Natural killer cell (primary cell): ENCODE measurements at regions not wholly inside any gene's neighbourhood (a gene's known extent, or its start where the extent isn't known, plus 50 kb on each side); places are given as distances from the start of the nearest gene placed in this dataset.

Source experiments
- ATAC-seq, 3 donors: fragments of 150-1000 bp in 2 of 3; fragments of 200-7000 bp in 1 of 3; cut with Tn5 transposase; 1 replicate in 1 of 3; 2 replicates in 2 of 3; pipeline ENCODE4 v1.10.0; 2021; ENCODE audit warnings: mild to moderate bottlenecking in 2 of 3, moderate library complexity in 2 of 3
- DNase-seq, 2 donors: peaks; one replicate each; pipeline versions ENCODE4 v3.0.0 to v3.0.0-alpha.2; 2013 to 2021; ENCODE audit warnings: mixed read lengths in 1 of 2
- H3K27ac ChIP-seq: one replicate; pipeline ENCODE4 v1.5.1; 2013; ENCODE audit warnings: mild to moderate bottlenecking, low read length
- H3K27me3 ChIP-seq: one replicate; pipeline ENCODE4 v1.6.1; 2013; ENCODE audit warnings: low read length; ENCODE audit not compliant: control insufficient read depth, insufficient read depth
- H3K36me3 ChIP-seq: one replicate; pipeline ENCODE4 v1.6.1; 2013; ENCODE audit warnings: low read length; ENCODE audit not compliant: control insufficient read depth, insufficient read depth
- H3K4me1 ChIP-seq: one replicate; pipeline ENCODE4 v1.6.1; 2013; ENCODE audit warnings: low read length; ENCODE audit not compliant: control insufficient read depth, insufficient read depth
- H3K4me3 ChIP-seq: one replicate; pipeline ENCODE4 v1.5.1; 2013; ENCODE audit warnings: low read length
- H3K9me3 ChIP-seq: one replicate; pipeline ENCODE4 v1.6.1; 2013; ENCODE audit warnings: low read length; ENCODE audit not compliant: control insufficient read depth, insufficient read depth
- H3K27ac Mint-ChIP-seq, 2 donors: one replicate each; pipeline ENCODE4 v1.8.0; 2022; ENCODE audit warnings: mild to moderate bottlenecking in 2 of 2, mixed read lengths in 2 of 2, moderate library complexity in 1 of 2
- H3K27me3 Mint-ChIP-seq, 2 donors: one replicate each; pipeline ENCODE4 v1.8.0; 2022; ENCODE audit warnings: low read depth in 2 of 2, mixed read lengths in 2 of 2
- H3K36me3 Mint-ChIP-seq: one replicate; pipeline ENCODE4 v1.8.0; 2022; ENCODE audit warnings: mixed read lengths
- H3K4me1 Mint-ChIP-seq, 2 donors: one replicate each; pipeline ENCODE4 v1.8.0; 2022; ENCODE audit warnings: mixed read lengths in 2 of 2
- H3K4me3 Mint-ChIP-seq: one replicate; pipeline ENCODE4 v1.8.0; 2022; ENCODE audit warnings: mild to moderate bottlenecking, moderate library complexity, mixed read lengths
- H3K9me3 Mint-ChIP-seq, 2 donors: one replicate each; pipeline ENCODE4 v1.8.0; 2022; ENCODE audit warnings: mixed read lengths in 2 of 2
- CTCF ChIP-seq: fragments of 200-600 bp; IDR thresholded peaks from one replicate; pipeline ENCODE4 v1.8.0; 2022; ENCODE audit warnings: antibody characterized with exemption
- WGBS: methylation state at CpG from one replicate; pipeline ENCODE4 v1.1.7; 2013; ENCODE audit warnings: missing lambda C conversion rate; ENCODE audit not compliant: insufficient coverage; 5-methylcytosine and 5-hydroxymethylcytosine counted together
- intact Hi-C: fragments of 100-400 bp; cut with micrococcal nuclease; formaldehyde crosslinking; loops from one replicate; pipeline ENCODE4 v1.14.2; 2022

- Mint-ChIP-seq H3K4me3 (no peak overlapping the region), H3K27ac (no peak overlapping the region), H3K9me3 (no peaks in the 10 kb centered on the region), H3K4me1 (no peaks in the 10 kb centered on the region), H3K27me3 (peaks cover 6 to 25% of the 10 kb centered on the region in 2 donors), H3K36me3 (no peaks in the 10 kb centered on the region)
- no peak overlapping the region for H3K4me3 ChIP-seq
- no peaks in the 10 kb centered on the region for H3K4me1 ChIP-seq
- DNase-seq (no peak), ATAC-seq (no peak)
- H3K27ac ChIP-seq: no peak overlapping the region
- intact Hi-C loops: no loop called here
- H3K36me3 ChIP-seq: no peaks in the 10 kb centered on the region
- 87% methylated on average over 9 of the region's 11 CpGs for WGBS
- no peaks in the 10 kb centered on the region for H3K9me3 ChIP-seq
- H3K27me3 ChIP-seq: no peaks in the 10 kb centered on the region
- TF ChIP-seq CTCF: no peak
Observed at GRCh38 chr6:1004885-1005630, 306.8 kb upstream of the FOXQ1 start.

GRCh38 chr6:1003394-1004160, 308.3 kb upstream of the FOXQ1 start:
- Mint-ChIP-seq H3K27me3 (peaks cover 9 to 23% of the 10 kb centered on the region in 2 donors), H3K4me1 (no peaks in the 10 kb centered on the region), H3K4me3 (no peak overlapping the region), H3K36me3 (no peaks in the 10 kb centered on the region), H3K9me3 (no peaks in the 10 kb centered on the region), H3K27ac (no peak overlapping the region)
- Histone ChIP-seq H3K27ac (no peak overlapping the region), H3K9me3 (no peaks in the 10 kb centered on the region), H3K4me1 (no peaks in the 10 kb centered on the region), H3K27me3 (no peaks in the 10 kb centered on the region), H3K4me3 (no peak overlapping the region), H3K36me3 (no peaks in the 10 kb centered on the region)
- WGBS: 94% methylated on average over 37 of the region's 37 CpGs
- intact Hi-C loops: no loop called here
- ATAC-seq: no peak
- no peak for DNase-seq
- TF ChIP-seq CTCF: no peak

GRCh38 chr6:1002989-1003388, 308.9 kb upstream of the FOXQ1 start:
- intact Hi-C loops: no loop called here
- no peaks in the 10 kb centered on the region for H3K27me3 ChIP-seq
- no peak overlapping the region for H3K27ac Mint-ChIP-seq

More at GRCh38 chr6:1002989-1003388, 308.9 kb upstream of the FOXQ1 start:
- H3K36me3 Mint-ChIP-seq: no peaks in the 10 kb centered on the region
- H3K4me3 Mint-ChIP-seq: no peak overlapping the region
- no peak overlapping the region for H3K4me3 ChIP-seq
- TF ChIP-seq CTCF: no peak
- H3K9me3 ChIP-seq: no peaks in the 10 kb centered on the region
- H3K9me3 Mint-ChIP-seq: no peaks in the 10 kb centered on the region
- ATAC-seq: no peak
- 91% methylated on average over 12 of the region's 12 CpGs for WGBS
- peaks cover 9 to 29% of the 10 kb centered on the region in 2 donors for H3K27me3 Mint-ChIP-seq
- H3K36me3 ChIP-seq: no peaks in the 10 kb centered on the region
- H3K27ac ChIP-seq: no peak overlapping the region
- H3K4me1 Mint-ChIP-seq: no peaks in the 10 kb centered on the region
- no peak for DNase-seq
- H3K4me1 ChIP-seq: no peaks in the 10 kb centered on the region
